Vagina (tissue), 2 donors: ENCODE measurements at regions not wholly inside any gene's neighbourhood (a gene's known extent, or its start where the extent isn't known, plus 50 kb on each side); places are given as distances from the start of the nearest gene placed in this dataset.

Experiments used
- POLR2A ChIP-seq, 2 donors: fragments of 450-650 bp; IDR thresholded peaks; one replicate each; pipeline ENCODE4 v1.6.1; 2017; ENCODE audit warnings: antibody characterized with exemption in 2 of 2, mild to moderate bottlenecking in 2 of 2, moderate library complexity in 2 of 2
- TF ChIP-seq, protein P1 (sequence below), 3 experiments: fragments of 450-650 bp in 2 of 3; fragments of 200-600 bp in 1 of 3; sonication (generic) in 1 of 3; IDR thresholded peaks; one replicate each; pipeline ENCODE4 v1.5.1; 2017 to 2019; ENCODE audit warnings: antibody characterized with exemption in 3 of 3, mild to moderate bottlenecking in 2 of 3, moderate library complexity in 2 of 3

DNA sequence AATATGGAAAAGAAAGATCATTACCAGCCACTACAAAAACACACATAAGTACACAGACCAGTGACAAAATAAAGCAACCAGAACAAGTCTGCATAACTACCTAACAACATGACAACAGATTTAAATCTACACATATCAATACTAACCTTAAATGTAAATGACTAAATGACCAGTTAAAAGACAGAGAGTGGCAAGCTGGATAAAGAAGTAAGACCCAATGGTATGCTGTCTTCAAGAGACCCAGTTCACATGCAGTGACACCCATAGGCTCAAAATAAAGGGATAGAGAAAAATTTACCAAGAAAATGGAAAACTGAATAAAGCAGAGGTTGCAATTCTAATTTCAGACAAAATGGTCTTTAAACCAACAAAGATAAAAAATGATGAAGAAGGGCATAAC is 938.1 kb downstream of the EFNA5 start:
- TF ChIP-seq, protein P1, sequence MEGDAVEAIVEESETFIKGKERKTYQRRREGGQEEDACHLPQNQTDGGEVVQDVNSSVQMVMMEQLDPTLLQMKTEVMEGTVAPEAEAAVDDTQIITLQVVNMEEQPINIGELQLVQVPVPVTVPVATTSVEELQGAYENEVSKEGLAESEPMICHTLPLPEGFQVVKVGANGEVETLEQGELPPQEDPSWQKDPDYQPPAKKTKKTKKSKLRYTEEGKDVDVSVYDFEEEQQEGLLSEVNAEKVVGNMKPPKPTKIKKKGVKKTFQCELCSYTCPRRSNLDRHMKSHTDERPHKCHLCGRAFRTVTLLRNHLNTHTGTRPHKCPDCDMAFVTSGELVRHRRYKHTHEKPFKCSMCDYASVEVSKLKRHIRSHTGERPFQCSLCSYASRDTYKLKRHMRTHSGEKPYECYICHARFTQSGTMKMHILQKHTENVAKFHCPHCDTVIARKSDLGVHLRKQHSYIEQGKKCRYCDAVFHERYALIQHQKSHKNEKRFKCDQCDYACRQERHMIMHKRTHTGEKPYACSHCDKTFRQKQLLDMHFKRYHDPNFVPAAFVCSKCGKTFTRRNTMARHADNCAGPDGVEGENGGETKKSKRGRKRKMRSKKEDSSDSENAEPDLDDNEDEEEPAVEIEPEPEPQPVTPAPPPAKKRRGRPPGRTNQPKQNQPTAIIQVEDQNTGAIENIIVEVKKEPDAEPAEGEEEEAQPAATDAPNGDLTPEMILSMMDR (IDR thresholded peaks at IDR 0.05) = no peak
- no peak for TF ChIP-seq POLR2A (IDR thresholded peaks at IDR 0.05)
